H9 (cell line): ENCODE measurements at regions not wholly inside any gene's neighbourhood (a gene's known extent, or its start where the extent isn't known, plus 50 kb on each side); places are given as distances from the start of the nearest gene placed in this dataset.
"Not testable (repeated sequence)": the region's sequence is repeated elsewhere in the genome, so short reads cannot be mapped to it uniquely, and the experiment has no call there.

Experiments
- DNase-seq: peaks from one replicate; pipeline ENCODE4 v3.0.0-alpha.2; 2017
- H2AFZ ChIP-seq: one replicate; pipeline ENCODE4 v1.6.1; 2013; ENCODE audit warnings: mild to moderate bottlenecking, low read length, control low read depth, moderate library complexity
- H2AK5ac ChIP-seq: 2 replicates; pipeline ENCODE4 v1.6.1; 2013; ENCODE audit warnings: low read length, control low read depth, mixed read lengths; ENCODE audit not compliant: insufficient read length
- H2BK120ac ChIP-seq: one replicate; pipeline ENCODE4 v1.6.1; 2013; ENCODE audit warnings: low read depth, mild to moderate bottlenecking, low read length, control low read depth, inconsistent platforms; ENCODE audit not compliant: poor library complexity, severe bottlenecking
- H2BK12ac ChIP-seq: 2 replicates; pipeline ENCODE4 v1.6.1; 2013; ENCODE audit warnings: low read length, control low read depth, mixed read lengths, low read depth; ENCODE audit not compliant: insufficient read length
- H2BK15ac ChIP-seq: 2 replicates; pipeline ENCODE4 v1.6.1; 2013; ENCODE audit warnings: low read depth, low read length, control low read depth
- H2BK20ac ChIP-seq: one replicate; pipeline ENCODE4 v1.6.1; 2013; ENCODE audit warnings: low read depth, mild to moderate bottlenecking, low read length, control low read depth, inconsistent platforms; ENCODE audit not compliant: poor library complexity, severe bottlenecking
- H2BK5ac ChIP-seq: 2 replicates; pipeline ENCODE4 v1.6.1; 2013; ENCODE audit warnings: low read length, control low read depth, mixed read lengths; ENCODE audit not compliant: insufficient read length
- H3K14ac ChIP-seq: 2 replicates; pipeline ENCODE4 v1.6.1; 2013; ENCODE audit warnings: low read length, control low read depth; ENCODE audit not compliant: insufficient read depth
- H3K18ac ChIP-seq: 2 replicates; pipeline ENCODE4 v1.6.1; 2013; ENCODE audit warnings: low read depth, mild to moderate bottlenecking, mixed read lengths, low read length, control low read depth; ENCODE audit not compliant: insufficient read length
- H3K23ac ChIP-seq: 2 replicates; pipeline ENCODE4 v1.6.1; 2013; ENCODE audit warnings: low read length, control low read depth, mixed read lengths, low read depth; ENCODE audit not compliant: insufficient read length
- H3K23me2 ChIP-seq: 2 replicates; pipeline ENCODE4 v1.6.1; 2013; ENCODE audit warnings: low read depth, mild to moderate bottlenecking, mixed read lengths, low read length, control low read depth; ENCODE audit not compliant: insufficient read length, poor library complexity, severe bottlenecking
- H3K27ac ChIP-seq: 2 replicates; pipeline ENCODE4 v1.5.1; 2013; ENCODE audit warnings: low read length, control low read depth, mixed read lengths, low read depth; ENCODE audit not compliant: insufficient read length
- H3K27me3 ChIP-seq: 2 replicates; pipeline ENCODE4 v1.6.1; 2013; ENCODE audit warnings: low read length, control low read depth, inconsistent platforms; ENCODE audit not compliant: insufficient read depth
- H3K4ac ChIP-seq: 2 replicates; pipeline ENCODE4 v1.6.1; 2013; ENCODE audit warnings: low read depth, mild to moderate bottlenecking, control low read depth, inconsistent platforms, low read length, moderate library complexity
- H3K4me1 ChIP-seq: 2 replicates; pipeline ENCODE4 v1.6.1; 2013; ENCODE audit warnings: low read length, control low read depth, inconsistent platforms; ENCODE audit not compliant: insufficient read depth
- H3K4me2 ChIP-seq: 2 replicates; pipeline ENCODE4 v1.6.1; 2013; ENCODE audit warnings: low read length, control low read depth, mixed read lengths; ENCODE audit not compliant: insufficient read length, insufficient read depth
- H3K56ac ChIP-seq: 2 replicates; pipeline ENCODE4 v1.6.1; 2013; ENCODE audit warnings: low read depth, mild to moderate bottlenecking, mixed read lengths, low read length, control low read depth; ENCODE audit not compliant: insufficient read length
- H3K79me1 ChIP-seq: 2 replicates; pipeline ENCODE4 v1.6.1; 2013; ENCODE audit warnings: low read depth, mild to moderate bottlenecking, moderate library complexity, low read length, control low read depth, inconsistent platforms; ENCODE audit not compliant: insufficient read depth, poor library complexity, severe bottlenecking
- H3K79me2 ChIP-seq: 2 replicates; pipeline ENCODE4 v1.6.1; 2013; ENCODE audit warnings: low read length, control low read depth, inconsistent platforms; ENCODE audit not compliant: insufficient read depth
- H3K9ac ChIP-seq: 2 replicates; pipeline ENCODE4 v1.6.1; 2013; ENCODE audit warnings: low read length, control low read depth, mixed read lengths; ENCODE audit not compliant: insufficient read length; ENCODE audit errors: extremely low read depth
- H3K9me3 ChIP-seq: one replicate; pipeline ENCODE4 v1.6.1; 2013; ENCODE audit warnings: low read depth, low read length, inconsistent platforms; ENCODE audit not compliant: control insufficient read depth
- H3T11ph ChIP-seq: one replicate; pipeline ENCODE4 v1.6.1; 2013; ENCODE audit warnings: mild to moderate bottlenecking, low read length, control low read depth, inconsistent platforms
- H4K20me1 ChIP-seq: one replicate; pipeline ENCODE4 v1.6.1; 2013; ENCODE audit not compliant: control insufficient read depth, insufficient read length, insufficient read depth
- H4K5ac ChIP-seq: 2 replicates; pipeline ENCODE4 v1.6.1; 2013; ENCODE audit warnings: low read depth, mild to moderate bottlenecking, mixed read lengths, low read length, control low read depth; ENCODE audit not compliant: insufficient read length
- H4K8ac ChIP-seq: replicated peaks from 2 replicates; pipeline ENCODE4 v1.6.1; 2013; ENCODE audit warnings: low read length, control low read depth, mixed read lengths, low read depth; ENCODE audit not compliant: insufficient read length
- H4K91ac ChIP-seq: 2 replicates; pipeline ENCODE4 v1.6.1; 2013; ENCODE audit warnings: low read depth, mild to moderate bottlenecking, moderate library complexity, mixed read lengths, low read length, control low read depth; ENCODE audit not compliant: insufficient read length
- H3K27ac Mint-ChIP-seq, 3 experiments: 2 replicates in 2 of 3; 3 replicates in 1 of 3; pipeline ENCODE4 v1.8.0; 2020 to 2021; ENCODE audit warnings: mixed read lengths in 3 of 3, mild to moderate bottlenecking in 1 of 3, moderate library complexity in 1 of 3
- H3K27me3 Mint-ChIP-seq: 2 replicates; pipeline ENCODE4 v1.8.0; 2021; ENCODE audit warnings: low read depth, mild to moderate bottlenecking, moderate library complexity, mixed read lengths
- H3K36me3 Mint-ChIP-seq, 3 experiments: 2 replicates in 2 of 3; 3 replicates in 1 of 3; pipeline ENCODE4 v1.8.0; 2020 to 2021; ENCODE audit warnings: low read depth in 3 of 3, mixed read lengths in 3 of 3; ENCODE audit not compliant: insufficient read depth in 1 of 3
- H3K4me1 Mint-ChIP-seq, 2 experiments: 2 replicates each; pipeline ENCODE4 v1.8.0; 2020; ENCODE audit warnings: mixed read lengths in 2 of 2
- H3K4me3 Mint-ChIP-seq, 2 experiments: 2 replicates in 1 of 2; 3 replicates in 1 of 2; pipeline ENCODE4 v1.8.0; 2020 to 2021; ENCODE audit warnings: mild to moderate bottlenecking in 2 of 2, mixed read lengths in 2 of 2, moderate library complexity in 1 of 2
- H3K9me3 Mint-ChIP-seq, 2 experiments: 2 replicates in 1 of 2; 3 replicates in 1 of 2; pipeline ENCODE4 v1.8.0; 2020; ENCODE audit warnings: mild to moderate bottlenecking in 2 of 2, mixed read lengths in 2 of 2, moderate library complexity in 1 of 2
- WGBS: extraction: QIAGEN DNeasy Blood & Tissue Kit; methylation state at CpG from one replicate; pipeline ENCODE4 v1.1.7; 2013; ENCODE audit warnings: missing lambda C conversion rate, low lambda C conversion rate, mixed read lengths; ENCODE audit not compliant: insufficient read length; ENCODE audit errors: extremely low coverage; 5-methylcytosine and 5-hydroxymethylcytosine counted together
- TF ChIP-seq, protein P1 (sequence below): fragments of 200-600 bp; sonication (generic); conservative IDR thresholded peaks from 3 replicates; pipeline ENCODE4 v1.8.0; 2021; ENCODE audit warnings: antibody characterized with exemption, mild to moderate bottlenecking

DNA sequence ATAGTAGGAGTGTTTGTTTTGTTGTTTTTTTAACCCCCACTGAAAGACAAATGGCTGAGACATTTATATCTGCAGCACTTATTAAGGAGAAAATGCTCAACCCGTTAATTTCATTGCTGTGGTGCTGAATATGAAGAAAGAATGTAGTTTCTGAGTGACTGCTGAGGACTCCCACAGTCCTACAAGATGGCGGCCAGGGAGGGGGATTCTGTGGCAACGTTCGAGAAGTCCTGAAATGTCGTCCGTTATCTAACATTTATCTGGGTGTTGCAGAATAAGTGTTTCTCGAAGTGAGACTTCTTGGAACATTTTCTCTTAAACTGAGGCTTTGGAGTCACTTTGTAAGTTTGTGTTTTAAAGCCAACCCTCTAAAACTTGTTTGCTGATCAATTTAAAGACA is 530.4 kb downstream of the XYLT1 start:
- peaks cover 54 to 70% of the 10 kb centered on the region in 2 experiments for H3K4me1 Mint-ChIP-seq
- H2BK5ac ChIP-seq = no peak overlapping the region
- H3K79me2 ChIP-seq = no peaks in the 10 kb centered on the region
- peak overlapping the region; percentile 73; the same call in 1 of the 2 replicates for H3K14ac ChIP-seq
- no peaks in the 10 kb centered on the region for H3K9me3 ChIP-seq
- H3K23ac ChIP-seq = no peak overlapping the region
- H4K91ac ChIP-seq = no peak overlapping the region
- no peaks in the 10 kb centered on the region for H3K27me3 ChIP-seq
- peaks cover 10% of the 10 kb centered on the region for H3K4me1 ChIP-seq
- no peaks in the 10 kb centered on the region for H3K23me2 ChIP-seq
- no peak overlapping the region for H3K4ac ChIP-seq
- H3K9ac ChIP-seq = no peak overlapping the region
- H2BK15ac ChIP-seq = no peak overlapping the region
- TF ChIP-seq, protein P1, sequence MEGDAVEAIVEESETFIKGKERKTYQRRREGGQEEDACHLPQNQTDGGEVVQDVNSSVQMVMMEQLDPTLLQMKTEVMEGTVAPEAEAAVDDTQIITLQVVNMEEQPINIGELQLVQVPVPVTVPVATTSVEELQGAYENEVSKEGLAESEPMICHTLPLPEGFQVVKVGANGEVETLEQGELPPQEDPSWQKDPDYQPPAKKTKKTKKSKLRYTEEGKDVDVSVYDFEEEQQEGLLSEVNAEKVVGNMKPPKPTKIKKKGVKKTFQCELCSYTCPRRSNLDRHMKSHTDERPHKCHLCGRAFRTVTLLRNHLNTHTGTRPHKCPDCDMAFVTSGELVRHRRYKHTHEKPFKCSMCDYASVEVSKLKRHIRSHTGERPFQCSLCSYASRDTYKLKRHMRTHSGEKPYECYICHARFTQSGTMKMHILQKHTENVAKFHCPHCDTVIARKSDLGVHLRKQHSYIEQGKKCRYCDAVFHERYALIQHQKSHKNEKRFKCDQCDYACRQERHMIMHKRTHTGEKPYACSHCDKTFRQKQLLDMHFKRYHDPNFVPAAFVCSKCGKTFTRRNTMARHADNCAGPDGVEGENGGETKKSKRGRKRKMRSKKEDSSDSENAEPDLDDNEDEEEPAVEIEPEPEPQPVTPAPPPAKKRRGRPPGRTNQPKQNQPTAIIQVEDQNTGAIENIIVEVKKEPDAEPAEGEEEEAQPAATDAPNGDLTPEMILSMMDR = no peak
- no peaks in the 10 kb centered on the region for H3K36me3 Mint-ChIP-seq
- H2BK120ac ChIP-seq = no peak overlapping the region
- H3K27ac Mint-ChIP-seq = peak overlapping the region; percentile 76 to 99 (median 98)
- H3K27ac ChIP-seq = no peak overlapping the region
- peak overlapping the region; percentile 62 for H3K4me2 ChIP-seq
- H3K56ac ChIP-seq = no peak overlapping the region
- peak overlapping the region; percentile 9 for H2BK12ac ChIP-seq
- no peak for DNase-seq
- no peaks in the 10 kb centered on the region for H3K79me1 ChIP-seq
- H3K4me3 Mint-ChIP-seq = peak overlapping the region; percentile 45 to 73
- no peak overlapping the region for H2AK5ac ChIP-seq
- H2BK20ac ChIP-seq = no peak overlapping the region
- H4K5ac ChIP-seq = no peak overlapping the region
- no peak overlapping the region for H4K8ac ChIP-seq
- WGBS = no CpG with 5 or more reads among the region's 7 CpGs
- peak overlapping the region; percentile 94 for H3T11ph ChIP-seq
- peak overlapping the region; percentile 73 for H3K18ac ChIP-seq
- no peaks in the 10 kb centered on the region; a peak in 1 of 5 replicates for H3K9me3 Mint-ChIP-seq
- no peaks in the 10 kb centered on the region for H4K20me1 ChIP-seq
- H3K27me3 Mint-ChIP-seq = peaks cover 3% of the 10 kb centered on the region; the same call in 1 of the 2 replicates
- H2AFZ ChIP-seq = peak overlapping the region; percentile 96

DNA sequence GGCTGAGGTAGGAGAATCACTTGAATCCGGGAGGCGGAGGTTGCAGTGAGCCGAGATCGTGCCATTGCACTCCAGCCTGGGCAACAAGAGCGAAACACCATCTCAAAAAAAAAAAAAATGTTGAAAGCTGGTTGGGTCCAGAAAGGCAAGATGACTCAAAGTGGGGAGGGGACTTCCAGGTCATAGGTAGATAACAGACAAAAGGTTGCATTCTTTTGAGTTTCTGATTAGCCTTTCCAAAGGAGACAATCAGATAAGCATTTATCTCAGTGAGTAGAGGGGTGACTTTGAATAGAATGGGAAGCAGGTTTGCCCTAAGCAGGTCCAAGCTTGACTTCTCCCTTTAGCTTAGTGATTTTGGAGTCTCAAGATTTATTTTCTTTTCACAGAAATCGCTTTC is 527.9 kb downstream of the XYLT1 start:
- H2BK15ac ChIP-seq, H3K79me2 ChIP-seq, H2BK20ac ChIP-seq, H2BK5ac ChIP-seq, H3K9ac ChIP-seq, H3T11ph ChIP-seq, H4K20me1 ChIP-seq, H3K18ac ChIP-seq, H3K27me3 ChIP-seq, H3K27ac ChIP-seq, DNase-seq, H3K4me3 Mint-ChIP-seq, H4K91ac ChIP-seq, H3K4me2 ChIP-seq, H3K23ac ChIP-seq, H3K27me3 Mint-ChIP-seq, H3K9me3 Mint-ChIP-seq, H2BK12ac ChIP-seq, H3K9me3 ChIP-seq, H3K79me1 ChIP-seq, H2BK120ac ChIP-seq, H3K14ac ChIP-seq, H2AK5ac ChIP-seq, H4K5ac ChIP-seq, H3K23me2 ChIP-seq, H3K36me3 Mint-ChIP-seq, H4K8ac ChIP-seq, H3K56ac ChIP-seq, H3K4ac ChIP-seq, H2AFZ ChIP-seq: not testable (repeated sequence)
- H3K4me1 ChIP-seq = peaks cover 10% of the 10 kb centered on the region
- Mint-ChIP-seq H3K27ac (peak overlapping the region in 1 of 3 experiments; percentile 60; a peak in 2 of 7 replicates), H3K4me1 (peaks cover 53 to 65% of the 10 kb centered on the region in 2 experiments)
- WGBS = no CpG with 5 or more reads among the region's 6 CpGs
